ENCODE measurements at regions not wholly inside any gene's neighbourhood (a gene's known extent, or its start where the extent isn't known, plus 50 kb on each side); places are given as distances from the start of the nearest gene placed in this dataset.
A peak's percentile ranks its signal among the peaks of the same experiment; 100 is the strongest.

DNA sequence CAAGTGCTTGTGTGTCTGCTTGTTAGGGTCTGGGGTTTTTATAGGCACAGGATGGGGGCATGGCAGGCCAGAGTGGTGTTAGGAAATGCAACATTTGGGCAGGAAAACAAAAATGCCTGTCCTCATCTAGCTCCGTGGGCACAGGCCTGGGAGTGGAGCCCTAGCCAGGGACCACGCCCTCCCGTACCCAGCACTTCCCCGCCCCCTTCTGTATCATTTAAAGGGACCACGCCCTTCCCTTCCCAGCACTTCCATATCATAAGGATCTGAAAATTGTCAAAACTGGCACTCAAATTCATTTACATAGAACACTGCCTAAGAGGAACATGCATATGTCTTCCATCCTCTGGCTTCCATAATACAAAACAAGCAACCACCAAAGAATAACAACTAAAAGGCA, 185.8 kb downstream of the B3GLCT start:
- peak; percentile 14 for DNase-seq

DNA sequence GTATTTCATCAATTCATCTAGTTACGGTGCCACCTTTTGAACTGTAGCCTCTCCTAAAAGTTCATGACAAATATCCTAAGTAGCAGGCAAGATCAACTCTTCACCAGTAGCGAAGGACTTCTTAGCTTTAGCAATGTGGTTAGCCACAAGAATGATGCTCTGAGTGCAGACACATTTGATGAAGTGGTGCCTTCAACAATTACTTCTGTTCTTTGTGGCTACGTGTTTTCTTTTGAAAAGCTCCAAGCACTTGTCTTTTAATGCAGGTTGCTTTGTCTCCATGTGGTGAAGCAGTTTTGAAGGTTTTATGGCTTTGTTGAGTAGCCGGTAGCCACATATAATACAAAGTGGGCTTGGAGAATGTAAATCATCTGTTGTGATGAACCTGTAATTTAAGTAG, 194.7 kb downstream of the B3GLCT start:
- no peak for DNase-seq

- DNase-seq, result no peak
Measured at GRCh38 chr13:31395090-31395489, 195.3 kb downstream of the B3GLCT start.

DNA sequence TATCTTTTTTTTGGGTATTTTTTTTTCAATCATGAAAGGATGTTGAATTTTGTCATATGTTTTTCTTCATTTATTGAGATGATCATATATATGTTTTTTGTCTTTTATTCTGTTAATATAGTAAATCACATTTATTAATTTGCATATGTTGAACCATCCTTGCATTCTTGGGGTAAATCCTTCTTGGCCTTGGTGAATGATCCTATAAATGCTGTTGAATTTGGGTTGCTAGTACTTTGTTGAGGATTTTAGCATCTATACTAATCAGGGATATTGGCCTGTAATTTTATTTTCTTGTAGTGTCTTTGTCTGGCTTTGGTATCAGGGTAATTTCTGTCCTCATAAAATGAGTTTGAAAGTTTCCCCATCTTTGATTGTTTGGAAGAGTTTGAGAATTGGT, 199.9 kb downstream of the B3GLCT start:
- DNase-seq, result no peak

- DNase-seq, result peak; percentile 13
Measured at GRCh38 chr13:31403711-31404110, 203.9 kb downstream of the B3GLCT start.

DNA sequence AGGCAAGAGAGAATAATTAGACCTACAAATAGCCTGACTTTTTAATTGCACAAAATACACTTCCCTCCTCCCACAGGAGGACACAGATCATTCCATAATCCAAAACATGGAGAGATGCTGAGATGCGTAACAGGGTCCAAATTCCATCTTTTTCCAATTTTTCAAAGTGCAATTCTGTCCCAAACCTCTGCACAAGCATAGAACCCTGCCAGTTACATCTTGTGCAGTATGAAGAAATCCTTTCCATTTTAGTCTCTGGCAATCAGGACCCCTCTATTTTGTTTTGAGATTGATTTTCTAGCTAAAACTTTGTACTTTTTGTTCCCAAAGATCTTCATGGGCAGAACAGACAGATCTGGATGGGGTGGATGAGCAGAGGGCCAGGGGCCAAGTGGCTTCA, 209.2 kb downstream of the B3GLCT start:
- no peak for DNase-seq

GRCh38 chr13:31409678-31410356, 210.0 kb downstream of the B3GLCT start:
- DNase-seq, result no peak

DNA sequence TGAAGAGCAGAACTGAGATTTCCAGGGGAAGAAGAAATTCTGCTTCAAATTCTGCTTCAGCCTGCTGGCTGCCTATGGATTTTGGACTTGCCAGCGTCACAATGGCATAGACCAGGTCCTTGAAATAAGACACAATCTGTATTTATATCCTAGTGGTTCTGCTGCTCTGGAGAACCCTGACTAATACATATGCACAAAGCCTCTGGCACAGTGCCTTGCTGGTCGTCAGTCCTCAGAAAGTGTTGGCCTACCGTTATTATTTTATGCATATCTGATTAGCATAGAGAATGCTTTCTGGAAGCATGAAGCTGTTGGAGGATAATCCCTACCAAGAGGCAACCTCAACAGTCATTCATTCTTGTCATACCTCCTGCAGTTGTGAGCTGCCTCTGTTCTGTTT, 213.7 kb downstream of the B3GLCT start:
- DNase-seq, result no peak

- no peak for DNase-seq
Measured at GRCh38 chr13:31416066-31416465, 216.3 kb downstream of the B3GLCT start.

DNA sequence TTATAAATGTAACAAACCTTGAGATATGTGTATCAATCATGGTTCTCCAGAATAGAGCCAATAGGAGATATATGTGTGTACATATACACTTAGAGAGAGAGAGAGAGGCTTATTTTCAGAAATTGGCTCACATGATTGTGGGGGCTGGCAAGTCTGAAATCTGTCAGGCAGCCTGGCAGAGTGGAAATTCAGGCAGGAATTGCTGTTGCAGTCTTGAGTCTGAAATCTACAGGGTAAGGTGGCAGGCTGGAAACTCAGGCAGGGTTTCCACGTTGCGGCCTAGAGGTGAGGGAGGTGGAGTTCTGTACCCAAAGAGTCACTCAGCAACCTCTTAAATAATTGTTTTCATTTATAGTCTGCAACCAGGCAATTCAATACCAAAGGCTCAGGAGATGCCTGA, 218.4 kb downstream of the B3GLCT start:
- no peak for DNase-seq

DNA sequence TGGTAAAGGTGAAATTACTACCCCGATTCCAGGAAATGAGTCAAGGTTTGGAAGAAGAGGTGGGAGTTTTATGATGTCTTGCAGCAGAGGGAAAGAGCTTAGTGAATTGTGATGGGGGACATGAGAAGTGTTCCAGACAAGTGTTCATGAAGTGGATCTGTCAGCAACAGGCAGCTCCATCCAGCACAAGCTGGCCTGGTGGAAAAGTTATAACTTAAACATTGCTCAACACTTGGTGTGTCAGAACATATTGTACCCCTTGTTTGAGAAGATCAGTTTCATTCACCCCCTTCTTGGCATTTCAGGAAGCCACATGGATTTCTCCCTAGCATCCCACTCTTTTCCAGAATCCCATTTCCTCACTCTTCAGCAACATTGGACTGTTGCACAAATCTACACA, 222.0 kb downstream of the B3GLCT start:
- no peak for DNase-seq

DNA sequence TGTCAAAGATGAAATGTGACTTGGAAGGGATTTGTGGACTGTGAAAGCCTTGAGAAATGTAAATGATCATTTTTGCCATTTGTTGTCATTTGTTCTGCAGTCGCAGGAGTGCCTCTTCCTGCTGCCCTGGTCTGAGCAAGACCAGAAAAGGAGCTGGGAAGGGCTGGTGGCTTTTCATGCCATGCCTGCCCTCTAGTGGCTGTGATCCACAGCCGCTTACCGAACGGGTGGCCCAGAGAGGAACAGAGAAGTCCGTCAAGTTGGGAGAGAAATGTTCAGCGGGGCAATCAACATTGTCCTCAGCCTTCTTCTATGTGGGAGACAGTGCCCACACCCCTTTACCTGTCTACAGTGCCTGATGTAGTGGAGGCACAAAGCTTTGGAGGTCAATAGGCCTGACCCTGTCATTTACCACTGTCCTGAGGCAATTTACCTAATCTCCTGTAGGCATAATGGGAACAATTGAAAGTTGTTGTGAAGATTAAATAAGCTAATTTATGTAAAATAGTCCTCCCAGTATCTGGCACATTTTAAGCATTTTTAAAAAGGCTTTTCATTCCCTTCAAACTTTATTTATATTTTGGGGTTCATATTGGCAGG, 224.5 kb downstream of the B3GLCT start:
- peak; percentile 90 for DNase-seq

DNA sequence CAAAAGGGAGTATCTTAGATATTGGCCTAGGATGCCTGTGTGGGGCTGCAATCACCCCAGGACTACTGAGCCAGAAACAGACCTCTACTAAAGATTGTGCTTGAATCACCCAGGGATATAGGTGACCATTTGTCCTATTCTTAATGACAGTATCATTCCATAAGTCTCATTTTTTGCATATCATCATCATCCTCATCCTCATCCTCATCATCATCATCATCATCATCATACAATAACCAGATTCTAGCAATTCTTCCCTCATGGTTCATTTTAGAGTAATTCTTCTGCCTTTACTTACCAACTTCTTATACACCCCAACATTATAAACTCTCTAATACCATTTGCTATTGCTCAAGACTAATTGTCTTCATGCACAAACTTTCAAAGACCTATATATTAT, 226.6 kb downstream of the B3GLCT start:
- DNase-seq, result no peak

DNA sequence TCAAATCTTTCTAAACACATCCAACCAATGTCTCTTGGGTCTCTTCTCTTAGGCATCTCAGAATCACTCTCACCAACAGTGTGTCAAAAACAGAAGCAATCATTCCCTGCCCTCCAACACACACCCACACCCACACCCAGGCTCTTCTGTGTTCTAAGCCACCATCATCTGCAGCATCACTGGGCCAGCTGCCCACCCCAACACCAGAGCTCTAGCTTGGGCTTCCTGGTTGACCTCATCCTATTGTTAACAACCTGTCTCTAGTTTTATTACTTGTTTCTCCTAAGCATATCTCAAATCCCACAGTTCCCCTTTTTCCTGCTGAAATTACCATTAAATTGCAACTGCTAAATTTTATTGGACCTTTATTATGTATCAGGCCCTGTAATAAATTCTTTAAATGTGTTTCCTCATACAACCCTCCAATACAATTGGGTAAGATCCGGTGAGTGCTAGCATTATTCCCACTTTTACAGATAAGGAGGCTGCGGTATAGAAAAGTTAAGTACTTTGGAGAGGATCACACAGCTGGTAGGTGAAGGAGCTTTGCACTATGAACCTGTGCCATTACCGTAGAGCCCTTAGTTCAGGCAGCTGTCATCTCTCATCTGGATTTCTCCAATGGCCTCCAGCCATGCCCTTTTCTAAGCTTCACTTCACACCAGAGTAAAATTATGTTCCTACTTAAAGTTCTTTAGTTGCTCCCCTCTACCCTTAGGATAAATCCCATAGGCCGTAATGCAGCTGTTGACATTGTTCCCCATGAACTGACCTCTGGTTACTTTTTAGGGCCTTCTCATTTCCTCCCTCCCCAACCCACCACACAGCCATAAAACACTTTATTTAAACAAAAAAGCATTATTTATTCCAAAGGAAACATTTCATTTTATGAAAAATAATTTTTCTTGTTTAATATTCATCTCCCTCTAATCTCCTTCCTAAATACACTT, 227.7 kb downstream of the B3GLCT start:
- DNase-seq, result no peak

GRCh38 chr13:31431722-31432137, 232.0 kb downstream of the B3GLCT start:
- DNase-seq, result peak; percentile 71

GRCh38 chr13:31433207-31433606, 233.4 kb downstream of the B3GLCT start:
- no peak for DNase-seq

- no peak for DNase-seq
Measured at GRCh38 chr13:31433746-31434145, 234.0 kb downstream of the B3GLCT start.

DNA sequence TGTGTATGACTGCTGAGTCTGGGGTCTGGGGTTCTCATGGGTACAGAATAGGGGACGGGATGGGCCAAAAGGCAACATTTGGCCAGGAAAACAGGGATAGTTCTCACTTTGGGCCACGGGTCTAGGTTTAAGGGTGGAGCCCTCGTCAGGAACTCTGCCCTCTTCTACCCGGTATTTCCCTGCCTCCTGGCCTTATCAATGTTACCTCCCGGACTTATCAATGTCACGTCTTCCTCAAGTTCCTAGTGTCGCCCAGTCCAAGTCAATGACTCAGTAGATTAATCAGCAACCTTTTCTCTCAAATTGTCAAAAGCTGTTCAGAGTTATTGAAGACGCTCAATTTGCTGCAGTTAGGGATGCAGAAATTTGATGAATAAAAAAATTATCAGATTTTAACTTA, 234.8 kb downstream of the B3GLCT start:
- DNase-seq, result no peak

GRCh38 chr13:31435536-31435935, 235.8 kb downstream of the B3GLCT start:
- no peak for DNase-seq

DNA sequence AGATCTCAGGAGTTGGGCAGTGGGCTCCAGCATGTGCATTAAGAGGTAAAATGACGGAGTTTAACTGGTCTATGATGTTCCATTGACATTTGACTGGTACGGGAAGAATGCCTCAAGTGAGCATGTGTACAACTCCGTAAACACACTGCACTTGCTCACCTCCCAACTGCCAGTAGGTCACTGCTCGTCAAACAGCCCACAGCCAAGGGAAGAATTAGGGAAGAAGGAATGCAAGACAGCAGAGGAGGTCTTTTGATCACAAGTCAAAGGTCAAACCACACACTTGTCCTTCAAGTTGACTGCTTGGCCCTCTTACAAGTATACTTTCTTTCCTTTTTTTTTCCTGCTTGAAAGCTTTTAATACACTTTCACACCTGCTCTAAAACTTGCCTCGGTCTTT, 236.7 kb downstream of the B3GLCT start:
- no peak for DNase-seq

- no peak for DNase-seq
Measured at GRCh38 chr13:31437975-31438374, 238.2 kb downstream of the B3GLCT start.

- no peak for DNase-seq
Measured at GRCh38 chr13:31440132-31440531, 240.4 kb downstream of the B3GLCT start.

GRCh38 chr13:31441800-31442510, 242.2 kb downstream of the B3GLCT start:
- DNase-seq, result no peak
